Breast epithelium (tissue), 3 donors: ENCODE measurements at regions not wholly inside any gene's neighbourhood (a gene's known extent, or its start where the extent isn't known, plus 50 kb on each side); places are given as distances from the start of the nearest gene placed in this dataset.

ENCODE experiments used
- CTCF ChIP-seq, 3 donors: fragments of 450-650 bp; IDR thresholded peaks; one replicate each; pipeline ENCODE4 v1.5.1; 2016 to 2017; ENCODE audit warnings: antibody characterized with exemption in 3 of 3, mild to moderate bottlenecking in 3 of 3, moderate library complexity in 3 of 3
- POLR2A ChIP-seq: fragments of 450-650 bp; IDR thresholded peaks from one replicate; pipeline ENCODE4 v1.6.1; 2016; ENCODE audit warnings: antibody characterized with exemption, mild to moderate bottlenecking, moderate library complexity
- POLR2AphosphoS5 ChIP-seq, 3 donors: sonication (generic); formaldehyde crosslinking; IDR thresholded peaks; one replicate each; pipeline ENCODE4 v1.6.1; 2017; ENCODE audit warnings: antibody characterized with exemption in 3 of 3

- TF ChIP-seq POLR2A, result no peak
- TF ChIP-seq CTCF (IDR thresholded peaks at IDR 0.05), result no peak
- TF ChIP-seq POLR2AphosphoS5 (IDR thresholded peaks at IDR 0.05), result no peak
Observed at GRCh38 chr11:23138761-23139160, 278.5 kb upstream of the CCDC179 start.
